Astrocyte of the spinal cord (primary cell): ENCODE measurements at regions not wholly inside any gene's neighbourhood (a gene's known extent, or its start where the extent isn't known, plus 50 kb on each side); places are given as distances from the start of the nearest gene placed in this dataset.

Experiments
- DNase-seq: peaks from one replicate; pipeline ENCODE4 v3.0.0; 2011; ENCODE audit warnings: low read depth, low spot score
- H3K4me3 ChIP-seq: 2 replicates; pipeline ENCODE4 v1.5.1; 2011; ENCODE audit warnings: low read depth, mild to moderate bottlenecking, low read length, moderate library complexity
- CTCF ChIP-seq: IDR thresholded peaks from 2 replicates; pipeline ENCODE4 v1.5.1; 2012; ENCODE audit warnings: low read depth, mild to moderate bottlenecking, low read length, inconsistent platforms
- in situ Hi-C: cut with HindIII; loops from 2 replicates; pipeline ENCODE4 v1.10.0; 2017; ENCODE audit warnings: low sequenced_read_pairs

GRCh38 chr1:216805953-216806352 is 82.7 kb upstream of the ESRRG start:
- no peak for TF ChIP-seq CTCF
- in situ Hi-C loops, result no loop called here
- no peak overlapping the region for H3K4me3 ChIP-seq
- DNase-seq, result no peak

- no peak overlapping the region for H3K4me3 ChIP-seq
- no peak for DNase-seq
- in situ Hi-C loops, result no loop called here
- no peak for TF ChIP-seq CTCF
These were observed 82.0 kb upstream of the ESRRG start for GRCh38 chr1:216805233-216805632.

DNA sequence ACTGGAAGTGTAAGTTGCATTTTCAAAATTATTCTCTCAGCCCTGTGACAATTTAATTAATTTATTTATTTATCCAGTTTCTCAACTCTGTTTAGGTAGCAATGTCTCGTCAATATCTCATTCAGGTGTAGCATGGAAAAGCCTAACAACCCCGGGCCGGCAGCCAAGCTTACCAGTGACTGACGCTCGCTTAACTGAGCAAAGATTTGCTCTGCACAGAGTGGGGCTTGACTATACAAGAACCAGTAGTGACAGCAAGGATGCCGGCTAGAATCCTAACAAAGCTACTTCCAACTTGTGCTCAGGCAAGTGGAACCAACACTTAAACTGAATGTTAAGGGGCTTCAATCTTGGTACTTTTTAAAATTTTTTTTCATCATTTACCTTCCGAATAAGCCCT is 80.9 kb upstream of the ESRRG start:
- in situ Hi-C loops, result no loop called here
- no peak overlapping the region for H3K4me3 ChIP-seq
- TF ChIP-seq CTCF, result no peak
- no peak for DNase-seq

DNA sequence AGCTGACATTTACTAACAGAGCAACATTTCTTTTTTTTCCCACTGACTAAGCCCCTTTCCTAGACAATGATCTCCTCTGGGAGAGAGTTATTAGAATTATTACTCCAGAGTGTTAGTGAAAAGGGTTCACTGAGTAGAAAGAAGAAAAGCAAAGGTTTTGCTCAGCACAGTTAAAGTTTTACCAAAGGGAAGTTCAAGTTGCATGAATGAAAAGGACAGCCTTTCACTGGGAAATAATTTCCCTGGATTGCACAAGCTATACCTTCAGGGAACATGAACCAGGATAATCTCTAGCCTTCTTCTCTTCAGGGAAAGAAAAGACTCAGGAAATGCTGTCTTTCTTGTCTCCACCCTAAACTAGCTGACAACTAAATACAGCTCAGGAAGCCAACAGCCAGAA is 71.4 kb upstream of the ESRRG start:
- no peak for DNase-seq
- no peak for TF ChIP-seq CTCF
- in situ Hi-C loops, result no loop called here

DNA sequence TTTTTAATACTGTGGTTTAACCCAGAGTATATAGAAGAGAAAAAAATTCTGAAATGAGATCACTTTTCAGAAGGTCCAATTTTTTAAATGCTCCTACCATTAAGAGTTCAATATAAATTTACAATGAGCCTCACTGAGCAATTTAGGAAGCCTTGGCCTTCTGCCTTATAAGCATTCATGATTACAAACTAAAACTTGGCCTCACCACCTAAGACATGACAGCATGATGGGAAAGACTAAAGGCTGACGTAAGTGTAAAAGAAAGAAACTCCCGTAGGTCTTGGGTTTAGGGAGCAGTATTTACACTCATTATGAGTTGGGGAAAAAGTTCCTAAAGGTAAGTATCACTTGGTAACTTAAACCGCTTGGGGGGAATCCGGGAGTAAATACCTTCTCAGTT is 70.7 kb upstream of the ESRRG start:
- TF ChIP-seq CTCF, result no peak
- in situ Hi-C loops, result no loop called here
- H3K4me3 ChIP-seq, result no peak overlapping the region
- DNase-seq, result no peak

More for the DNA sequence above, 71.4 kb upstream of the ESRRG start:
- no peak overlapping the region for H3K4me3 ChIP-seq

- no peak for DNase-seq
- no peak for TF ChIP-seq CTCF
- in situ Hi-C loops, result no loop called here
These were observed 70.1 kb upstream of the ESRRG start for GRCh38 chr1:216793303-216793702.

DNA sequence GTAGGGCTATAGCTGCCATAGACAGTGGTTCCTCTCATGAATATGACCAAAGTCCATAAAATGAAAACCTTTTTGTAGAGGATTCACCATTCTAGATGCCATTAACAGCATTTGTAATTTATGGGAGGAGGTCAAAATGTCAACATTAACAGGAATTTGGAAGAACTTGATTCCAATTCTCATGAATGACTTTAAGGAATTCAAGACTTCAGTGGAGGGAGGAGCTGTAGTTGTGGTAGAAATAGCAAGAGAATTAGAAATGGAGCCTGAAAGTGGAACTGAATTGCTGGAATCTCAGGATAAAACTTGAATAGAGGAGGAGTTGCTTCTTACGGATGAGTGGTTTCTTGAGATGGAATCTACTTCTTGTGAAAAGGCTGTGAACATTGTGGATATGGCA is 65.4 kb upstream of the ESRRG start:
- TF ChIP-seq CTCF, result no peak

More at GRCh38 chr1:216793303-216793702, 70.1 kb upstream of the ESRRG start:
- no peak overlapping the region for H3K4me3 ChIP-seq

More for the DNA sequence above, 65.4 kb upstream of the ESRRG start:
- H3K4me3 ChIP-seq, result no peak overlapping the region
- no peak for DNase-seq
- in situ Hi-C loops, result no loop called here
